Endothelial cell of umbilical vein (primary cell): ENCODE measurements at regions not wholly inside any gene's neighbourhood (a gene's known extent, or its start where the extent isn't known, plus 50 kb on each side); places are given as distances from the start of the nearest gene placed in this dataset.

ENCODE experiments used
- BruUV-seq: library from RNA; stranded (reverse); fragments of 400-500 nt; replicated peaks from 2 replicates; lab custom pipeline; 2021; lab: Mats Ljungman, UMichigan
- CTCF ChIA-PET: fragments of 300-600, 350-600 bp; sonication (Branson Sonifier 250); formaldehyde crosslinking; loops from one replicate; lab custom pipeline; 2021; ENCODE audit warnings: antibody characterized with exemption, inconsistent platforms; lab: Charles Lee
- POLR2A ChIA-PET: fragments of 300-600, 350-600 bp; sonication (Branson Sonifier 250); formaldehyde crosslinking; loops from one replicate; lab custom pipeline; 2021; ENCODE audit warnings: antibody characterized with exemption, inconsistent platforms; lab: Charles Lee
- DNase-seq: peaks from one replicate; pipeline ENCODE4 v3.0.0-alpha.2; 2011; ENCODE audit warnings: low read depth, low spot score
- FAIRE-seq: peaks from 2 replicates; lab custom pipeline; 2011; peaks lifted over from hg19 to GRCh38; lab: Jason Lieb, UNC
- H2AFZ ChIP-seq: 2 replicates; pipeline ENCODE4 v1.6.0; 2012; ENCODE audit warnings: low read depth, low read length, control low read depth, inconsistent platforms
- H3K27ac ChIP-seq: 2 replicates; pipeline ENCODE4 v1.5.1; 2011; ENCODE audit warnings: low read depth, mild to moderate bottlenecking, control low read depth, low read length, moderate library complexity; ENCODE audit not compliant: insufficient read depth
- H3K27me3 ChIP-seq, 2 experiments: 2 replicates each; pipeline versions ENCODE4 v1.6.0 to v1.6.1; 2011; ENCODE audit warnings: low read length in 2 of 2, mixed read lengths in 1 of 2; ENCODE audit not compliant: control insufficient read depth in 2 of 2, insufficient read depth in 2 of 2
- H3K36me3 ChIP-seq, 2 experiments: 2 replicates in 1 of 2; 3 replicates in 1 of 2; pipeline ENCODE4 v1.5.1; 2011; ENCODE audit warnings: low read length in 2 of 2, mild to moderate bottlenecking in 1 of 2, moderate library complexity in 1 of 2; ENCODE audit not compliant: control insufficient read depth in 2 of 2, insufficient read depth in 2 of 2; ENCODE audit errors: extremely low read depth in 1 of 2
- H3K4me1 ChIP-seq: 3 replicates; pipeline ENCODE4 v1.5.1; 2011; ENCODE audit warnings: mild to moderate bottlenecking, low read length; ENCODE audit not compliant: control insufficient read depth, insufficient read depth; ENCODE audit errors: extremely low read depth
- H3K4me2 ChIP-seq: 2 replicates; pipeline ENCODE4 v1.6.1; 2011; ENCODE audit warnings: low read length, control low read depth, mixed read lengths; ENCODE audit not compliant: insufficient read depth
- H3K4me3 ChIP-seq, 3 experiments: fragments of 200-600 bp in 1 of 3; sonication (generic), shearing (Covaris generic) in 1 of 3; replicated peaks in 1 of 3; 2 replicates each; pipeline ENCODE4 v1.5.1; 2011 to 2016; ENCODE audit warnings: control low read depth in 3 of 3, low read length in 3 of 3, mild to moderate bottlenecking in 2 of 3, inconsistent platforms in 1 of 3, low read depth in 1 of 3, moderate library complexity in 1 of 3; ENCODE audit not compliant: insufficient read depth in 1 of 3
- H3K79me2 ChIP-seq: 2 replicates; pipeline ENCODE4 v1.6.0; 2012; ENCODE audit warnings: low read length, inconsistent platforms; ENCODE audit not compliant: control insufficient read depth, insufficient read depth
- H3K9ac ChIP-seq: replicated peaks from 2 replicates; pipeline ENCODE3; 2011; ENCODE audit warnings: low read length, control low read depth; ENCODE audit not compliant: insufficient read depth; ENCODE audit errors: extremely low read depth
- H3K9me1 ChIP-seq: replicated peaks from 3 replicates; pipeline ENCODE4 v1.6.0; 2011; ENCODE audit warnings: mild to moderate bottlenecking, low read length; ENCODE audit not compliant: control insufficient read depth, insufficient read depth; ENCODE audit errors: extremely low read depth
- H3K9me3 ChIP-seq: replicated peaks from 2 replicates; pipeline ENCODE4 v1.5.1; 2012; ENCODE audit warnings: low read length, inconsistent platforms; ENCODE audit not compliant: control insufficient read depth, insufficient read depth
- H4K20me1 ChIP-seq: replicated peaks from 2 replicates; pipeline ENCODE3; 2011; ENCODE audit warnings: mild to moderate bottlenecking, low read length; ENCODE audit not compliant: control insufficient read depth, insufficient read depth; ENCODE audit errors: extremely low read depth
- EZH2 ChIP-seq: IDR thresholded peaks from 2 replicates; pipeline ENCODE4 v1.6.1; 2012; ENCODE audit warnings: borderline replicate concordance, low read depth, mild to moderate bottlenecking, moderate library complexity, low read length, inconsistent platforms; ENCODE audit not compliant: severe bottlenecking
- FOS ChIP-seq: IDR thresholded peaks from 2 replicates; pipeline ENCODE4 v1.6.1; 2011; ENCODE audit warnings: mild to moderate bottlenecking, low read length, moderate library complexity, borderline replicate concordance; ENCODE audit not compliant: insufficient read depth
- GATA2 ChIP-seq: IDR thresholded peaks from 2 replicates; pipeline ENCODE4 v1.7.0; 2011; ENCODE audit warnings: low read depth, mild to moderate bottlenecking, moderate library complexity, mixed read lengths, low read length; ENCODE audit not compliant: insufficient read length, insufficient read depth
- JUN ChIP-seq: IDR thresholded peaks from 2 replicates; pipeline ENCODE4 v1.6.1; 2011; ENCODE audit warnings: borderline replicate concordance, low read depth; ENCODE audit not compliant: insufficient read length, insufficient read depth
- MYC ChIP-seq: IDR thresholded peaks from one replicate; pipeline ENCODE4 v1.6.1; 2011; ENCODE audit warnings: mild to moderate bottlenecking, low read depth, low read length
- POLR2A ChIP-seq: IDR thresholded peaks from 2 replicates; pipeline ENCODE4 v1.6.1; 2012; ENCODE audit warnings: low read depth, mild to moderate bottlenecking, control low read depth, low read length
- POLR2AphosphoS5 ChIP-seq: IDR thresholded peaks from 2 replicates; pipeline ENCODE4 v1.6.1; 2012; ENCODE audit warnings: low read depth, mild to moderate bottlenecking, control low read depth, low read length, moderate library complexity; ENCODE audit not compliant: insufficient read depth
- dilution Hi-C: fragments of 300-500 bp; cut with MboI; formaldehyde crosslinking; loops from one replicate; pipeline ENCODE4 v1.15.0; 2019; ENCODE audit warnings: low sequenced_read_pairs; ENCODE audit not compliant: extremely low pct_ligation_motif_present
- intact Hi-C: fragments of 100-400 bp; cut with micrococcal nuclease; formaldehyde crosslinking; loops from one replicate; pipeline ENCODE4 v1.10.0; 2022
- TF ChIP-seq, protein P1 (sequence below), 2 donors: IDR thresholded peaks; 1 replicate in 1 of 2; 2 replicates in 1 of 2; pipeline ENCODE4 v1.5.1; 2011; ENCODE audit warnings: low read length in 2 of 2, mild to moderate bottlenecking in 2 of 2, moderate library complexity in 2 of 2, control low read depth in 1 of 2, inconsistent platforms in 1 of 2, low read depth in 1 of 2; ENCODE audit not compliant: insufficient read depth in 1 of 2; ENCODE audit errors: extremely low read depth in 1 of 2
- TF ChIP-seq, protein P2 (sequence below): IDR thresholded peaks from 2 replicates; pipeline ENCODE4 v1.6.1; 2011; ENCODE audit not compliant: insufficient read depth, insufficient read length

DNA sequence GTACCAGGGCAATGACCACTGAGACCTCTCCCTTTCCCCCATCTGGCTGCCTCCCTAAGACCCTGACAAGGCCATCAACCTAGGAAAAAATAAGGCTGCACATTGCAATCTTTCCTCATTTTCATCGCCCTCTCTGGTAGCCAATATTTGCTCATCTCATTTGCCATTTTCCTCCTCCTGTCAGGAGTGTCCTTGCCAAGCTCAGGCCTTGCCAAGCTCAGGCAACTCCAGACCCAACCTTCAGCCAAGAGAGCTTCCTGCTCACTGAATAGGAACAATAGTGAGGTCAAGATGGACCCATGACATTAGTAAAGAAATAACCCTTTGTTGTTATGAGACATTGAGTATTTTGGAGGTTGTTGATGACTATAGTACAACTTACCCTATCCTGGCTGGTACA, 380.3 kb downstream of the RSL24D1 start:
- DNase-seq (no peak), FAIRE-seq (no peak)
- TF ChIP-seq MYC (no peak), FOS (no peak), GATA2 (no peak), POLR2A (no peak), EZH2 (no peak), POLR2AphosphoS5 (no peak), JUN (no peak)
- TF ChIP-seq, protein P1, sequence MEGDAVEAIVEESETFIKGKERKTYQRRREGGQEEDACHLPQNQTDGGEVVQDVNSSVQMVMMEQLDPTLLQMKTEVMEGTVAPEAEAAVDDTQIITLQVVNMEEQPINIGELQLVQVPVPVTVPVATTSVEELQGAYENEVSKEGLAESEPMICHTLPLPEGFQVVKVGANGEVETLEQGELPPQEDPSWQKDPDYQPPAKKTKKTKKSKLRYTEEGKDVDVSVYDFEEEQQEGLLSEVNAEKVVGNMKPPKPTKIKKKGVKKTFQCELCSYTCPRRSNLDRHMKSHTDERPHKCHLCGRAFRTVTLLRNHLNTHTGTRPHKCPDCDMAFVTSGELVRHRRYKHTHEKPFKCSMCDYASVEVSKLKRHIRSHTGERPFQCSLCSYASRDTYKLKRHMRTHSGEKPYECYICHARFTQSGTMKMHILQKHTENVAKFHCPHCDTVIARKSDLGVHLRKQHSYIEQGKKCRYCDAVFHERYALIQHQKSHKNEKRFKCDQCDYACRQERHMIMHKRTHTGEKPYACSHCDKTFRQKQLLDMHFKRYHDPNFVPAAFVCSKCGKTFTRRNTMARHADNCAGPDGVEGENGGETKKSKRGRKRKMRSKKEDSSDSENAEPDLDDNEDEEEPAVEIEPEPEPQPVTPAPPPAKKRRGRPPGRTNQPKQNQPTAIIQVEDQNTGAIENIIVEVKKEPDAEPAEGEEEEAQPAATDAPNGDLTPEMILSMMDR (IDR thresholded peaks at IDR 0.05; ENCODE audit: extremely low read depth in 1 of 2, insufficient read depth in 1 of 2, low read depth in 1 of 2, low read length in 2 of 2), result no peak
- TF ChIP-seq, protein P2, sequence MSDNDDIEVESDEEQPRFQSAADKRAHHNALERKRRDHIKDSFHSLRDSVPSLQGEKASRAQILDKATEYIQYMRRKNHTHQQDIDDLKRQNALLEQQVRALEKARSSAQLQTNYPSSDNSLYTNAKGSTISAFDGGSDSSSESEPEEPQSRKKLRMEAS, result no peak
- Histone ChIP-seq H3K36me3 (no peaks in the 10 kb centered on the region), H3K4me3 (no peak overlapping the region), H3K79me2 (no peaks in the 10 kb centered on the region), H3K27ac (no peak overlapping the region), H4K20me1 (no peaks in the 10 kb centered on the region), H3K4me1 (no peaks in the 10 kb centered on the region), H2AFZ (no peak overlapping the region), H3K9me1 (no peaks in the 10 kb centered on the region), H3K4me2 (no peak overlapping the region), H3K27me3 (no peaks in the 10 kb centered on the region), H3K9me3 (no peaks in the 10 kb centered on the region), H3K9ac (no peak overlapping the region)
- POLR2A ChIA-PET, result no interaction called here
- CTCF ChIA-PET, result no interaction called here
- dilution Hi-C loops (no loop called here), intact Hi-C loops (no loop called here)
- BruUV-seq, result no TSS peak
